Liver (tissue), 8 donors: ENCODE measurements at regions not wholly inside any gene's neighbourhood (a gene's known extent, or its start where the extent isn't known, plus 50 kb on each side); places are given as distances from the start of the nearest gene placed in this dataset.

Source experiments
- DNase-seq: peaks from one replicate; pipeline ENCODE4 v3.0.0-alpha.2; 2017; ENCODE audit warnings: low spot score
- H3K27ac ChIP-seq, 2 donors: one replicate each; pipeline ENCODE4 v1.7.0; 2013; ENCODE audit warnings: inconsistent platforms in 2 of 2, low read length in 2 of 2, control low read depth in 1 of 2, low read depth in 1 of 2, mild to moderate bottlenecking in 1 of 2
- H3K27me3 ChIP-seq, 4 donors: one replicate each; pipeline versions ENCODE4 v1.6.1 to v1.7.0; 2013; ENCODE audit warnings: low read length in 3 of 4, inconsistent platforms in 1 of 4, mild to moderate bottlenecking in 1 of 4, moderate library complexity in 1 of 4; ENCODE audit not compliant: control insufficient read depth in 4 of 4, insufficient read depth in 4 of 4
- H3K36me3 ChIP-seq, 4 donors: one replicate each; pipeline versions ENCODE4 v1.6.1 to v1.7.0; 2013; ENCODE audit warnings: low read length in 3 of 4, mild to moderate bottlenecking in 3 of 4, low read depth in 1 of 4, moderate library complexity in 1 of 4; ENCODE audit not compliant: control insufficient read depth in 4 of 4, insufficient read depth in 3 of 4
- H3K4me1 ChIP-seq, 4 donors: one replicate each; pipeline versions ENCODE4 v1.6.1 to v1.7.0; 2013; ENCODE audit warnings: low read length in 3 of 4, mild to moderate bottlenecking in 3 of 4, moderate library complexity in 1 of 4; ENCODE audit not compliant: control insufficient read depth in 4 of 4, insufficient read depth in 4 of 4
- H3K4me3 ChIP-seq, 3 donors: one replicate each; pipeline versions ENCODE4 v1.6.1 to v1.7.0; 2013; ENCODE audit warnings: low read length in 3 of 3, control low read depth in 1 of 3, low read depth in 1 of 3, mild to moderate bottlenecking in 1 of 3
- H3K9ac ChIP-seq, 2 donors: one replicate each; pipeline ENCODE4 v1.7.0; 2013; ENCODE audit warnings: low read length in 2 of 2, mild to moderate bottlenecking in 2 of 2, moderate library complexity in 2 of 2, control low read depth in 1 of 2, low read depth in 1 of 2
- H3K9me3 ChIP-seq, 4 donors: one replicate each; pipeline versions ENCODE4 v1.6.1 to v1.7.0; 2013; ENCODE audit warnings: low read length in 3 of 4; ENCODE audit not compliant: control insufficient read depth in 4 of 4
- ATF3 ChIP-seq: IDR thresholded peaks from 2 replicates; pipeline ENCODE4 v1.6.1; 2016; ENCODE audit warnings: antibody characterized with exemption
- FOXA1 ChIP-seq: IDR thresholded peaks from 2 replicates; pipeline ENCODE4 v1.6.1; 2016; ENCODE audit warnings: antibody characterized with exemption
- GABPA ChIP-seq, 2 donors: IDR thresholded peaks in 1 of 2; conservative IDR thresholded peaks in 1 of 2; 2 replicates each; pipeline ENCODE4 v1.6.1; 2016; ENCODE audit warnings: antibody characterized with exemption in 2 of 2, mild to moderate bottlenecking in 1 of 2, moderate library complexity in 1 of 2
- NR2F2 ChIP-seq: IDR thresholded peaks from 2 replicates; pipeline ENCODE4 v1.6.1; 2016; ENCODE audit warnings: antibody characterized with exemption
- RAD21 ChIP-seq, 2 donors: IDR thresholded peaks; 2 replicates each; pipeline ENCODE4 v1.6.1; 2016; ENCODE audit warnings: antibody characterized with exemption in 2 of 2, mild to moderate bottlenecking in 2 of 2
- RXRA ChIP-seq, 2 donors: IDR thresholded peaks; 2 replicates each; pipeline ENCODE4 v1.6.1; 2017 to 2018; ENCODE audit warnings: antibody characterized with exemption in 2 of 2, mild to moderate bottlenecking in 1 of 2
- SP1 ChIP-seq: IDR thresholded peaks from 2 replicates; pipeline ENCODE4 v1.6.1; 2018; ENCODE audit warnings: antibody characterized with exemption, mild to moderate bottlenecking
- TAF1 ChIP-seq: conservative IDR thresholded peaks from 2 replicates; pipeline ENCODE4 v1.6.1; 2016; ENCODE audit warnings: antibody characterized with exemption, mild to moderate bottlenecking
- YY1 ChIP-seq: IDR thresholded peaks from 2 replicates; pipeline ENCODE4 v1.6.1; 2016; ENCODE audit warnings: antibody characterized with exemption, mild to moderate bottlenecking
- WGBS: extraction: QIAGEN DNeasy Blood & Tissue Kit; methylation state at CpG from one replicate; pipeline ENCODE4 v1.1.7; 2013; 5-methylcytosine and 5-hydroxymethylcytosine counted together
- TF ChIP-seq, protein P1 (sequence below): IDR thresholded peaks from 2 replicates; pipeline ENCODE4 v1.6.1; 2016; ENCODE audit warnings: antibody characterized with exemption, mild to moderate bottlenecking
- TF ChIP-seq, protein P2 (sequence below): fragments of 150-350 bp; IDR thresholded peaks from 2 replicates; pipeline ENCODE4 v1.5.1; 2017; ENCODE audit warnings: improper control_type of control experiment, low read depth, low read length; ENCODE audit not compliant: missing input control
- TF ChIP-seq, protein P3 (sequence below): IDR thresholded peaks from 2 replicates; pipeline ENCODE4 v1.6.1; 2016; ENCODE audit warnings: antibody characterized with exemption
- donor health status: healthy.
- donor health status: healthy.
- donor health status: healthy.
- donor health status: healthy.
- donor health status: healthy.

GRCh38 chr1:199010933-199011332 is 372.1 kb downstream of the PTPRC start (continued):
- TF ChIP-seq, protein P1, sequence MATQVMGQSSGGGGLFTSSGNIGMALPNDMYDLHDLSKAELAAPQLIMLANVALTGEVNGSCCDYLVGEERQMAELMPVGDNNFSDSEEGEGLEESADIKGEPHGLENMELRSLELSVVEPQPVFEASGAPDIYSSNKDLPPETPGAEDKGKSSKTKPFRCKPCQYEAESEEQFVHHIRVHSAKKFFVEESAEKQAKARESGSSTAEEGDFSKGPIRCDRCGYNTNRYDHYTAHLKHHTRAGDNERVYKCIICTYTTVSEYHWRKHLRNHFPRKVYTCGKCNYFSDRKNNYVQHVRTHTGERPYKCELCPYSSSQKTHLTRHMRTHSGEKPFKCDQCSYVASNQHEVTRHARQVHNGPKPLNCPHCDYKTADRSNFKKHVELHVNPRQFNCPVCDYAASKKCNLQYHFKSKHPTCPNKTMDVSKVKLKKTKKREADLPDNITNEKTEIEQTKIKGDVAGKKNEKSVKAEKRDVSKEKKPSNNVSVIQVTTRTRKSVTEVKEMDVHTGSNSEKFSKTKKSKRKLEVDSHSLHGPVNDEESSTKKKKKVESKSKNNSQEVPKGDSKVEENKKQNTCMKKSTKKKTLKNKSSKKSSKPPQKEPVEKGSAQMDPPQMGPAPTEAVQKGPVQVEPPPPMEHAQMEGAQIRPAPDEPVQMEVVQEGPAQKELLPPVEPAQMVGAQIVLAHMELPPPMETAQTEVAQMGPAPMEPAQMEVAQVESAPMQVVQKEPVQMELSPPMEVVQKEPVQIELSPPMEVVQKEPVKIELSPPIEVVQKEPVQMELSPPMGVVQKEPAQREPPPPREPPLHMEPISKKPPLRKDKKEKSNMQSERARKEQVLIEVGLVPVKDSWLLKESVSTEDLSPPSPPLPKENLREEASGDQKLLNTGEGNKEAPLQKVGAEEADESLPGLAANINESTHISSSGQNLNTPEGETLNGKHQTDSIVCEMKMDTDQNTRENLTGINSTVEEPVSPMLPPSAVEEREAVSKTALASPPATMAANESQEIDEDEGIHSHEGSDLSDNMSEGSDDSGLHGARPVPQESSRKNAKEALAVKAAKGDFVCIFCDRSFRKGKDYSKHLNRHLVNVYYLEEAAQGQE: no peak
- no peak for TF ChIP-seq TAF1

DNA sequence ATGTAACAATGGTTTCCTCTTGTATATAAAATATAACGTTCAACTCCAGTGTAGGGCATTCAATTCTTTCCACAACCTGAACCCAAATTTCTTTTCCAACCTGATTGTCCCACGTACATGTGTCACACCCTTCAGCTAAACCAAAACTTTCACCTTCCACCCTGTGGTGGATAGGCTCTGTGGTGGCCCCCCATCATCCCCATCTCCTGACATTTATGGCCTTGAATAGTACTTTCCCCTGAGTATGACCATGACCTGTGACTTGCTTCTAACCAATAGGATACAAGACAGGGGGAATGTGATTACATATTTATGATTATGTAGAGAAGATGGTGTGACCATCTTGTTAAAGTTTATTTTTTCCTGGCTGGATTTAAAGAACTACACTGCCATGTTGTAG is 377.0 kb downstream of the PTPRC start:
- Histone ChIP-seq H3K27ac (no peak overlapping the region), H3K4me3 (no peak overlapping the region), H3K4me1 (no peaks in the 10 kb centered on the region), H3K27me3 (peaks cover 0 to 5% (median 0%) of the 10 kb centered on the region in 4 donors), H3K36me3 (no peaks in the 10 kb centered on the region), H3K9me3 (no peaks in the 10 kb centered on the region), H3K9ac (no peak overlapping the region)
- TF ChIP-seq YY1: no peak
- no peak for TF ChIP-seq GABPA (IDR thresholded peaks at IDR 0.05 in 1 of 2, conservative IDR thresholded peaks at IDR 0.05 in 1 of 2)
- TF ChIP-seq TAF1: no peak
- DNase-seq: no peak
- WGBS: 85% methylated on average over 2 of the region's 2 CpGs

- WGBS: 92% methylated on average over 2 of the region's 2 CpGs
- H3K9ac ChIP-seq: no peak overlapping the region
- H3K9me3 ChIP-seq: no peaks in the 10 kb centered on the region
- H3K4me1 ChIP-seq: no peaks in the 10 kb centered on the region
- DNase-seq: no peak
- no peaks in the 10 kb centered on the region for H3K36me3 ChIP-seq
- TF ChIP-seq, protein P2, sequence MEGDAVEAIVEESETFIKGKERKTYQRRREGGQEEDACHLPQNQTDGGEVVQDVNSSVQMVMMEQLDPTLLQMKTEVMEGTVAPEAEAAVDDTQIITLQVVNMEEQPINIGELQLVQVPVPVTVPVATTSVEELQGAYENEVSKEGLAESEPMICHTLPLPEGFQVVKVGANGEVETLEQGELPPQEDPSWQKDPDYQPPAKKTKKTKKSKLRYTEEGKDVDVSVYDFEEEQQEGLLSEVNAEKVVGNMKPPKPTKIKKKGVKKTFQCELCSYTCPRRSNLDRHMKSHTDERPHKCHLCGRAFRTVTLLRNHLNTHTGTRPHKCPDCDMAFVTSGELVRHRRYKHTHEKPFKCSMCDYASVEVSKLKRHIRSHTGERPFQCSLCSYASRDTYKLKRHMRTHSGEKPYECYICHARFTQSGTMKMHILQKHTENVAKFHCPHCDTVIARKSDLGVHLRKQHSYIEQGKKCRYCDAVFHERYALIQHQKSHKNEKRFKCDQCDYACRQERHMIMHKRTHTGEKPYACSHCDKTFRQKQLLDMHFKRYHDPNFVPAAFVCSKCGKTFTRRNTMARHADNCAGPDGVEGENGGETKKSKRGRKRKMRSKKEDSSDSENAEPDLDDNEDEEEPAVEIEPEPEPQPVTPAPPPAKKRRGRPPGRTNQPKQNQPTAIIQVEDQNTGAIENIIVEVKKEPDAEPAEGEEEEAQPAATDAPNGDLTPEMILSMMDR: no peak
- TF ChIP-seq YY1 (no peak), FOXA1 (no peak), ATF3 (no peak), SP1 (no peak), RAD21 (IDR thresholded peaks at IDR 0.05) (no peak), RXRA (IDR thresholded peaks at IDR 0.05) (no peak), NR2F2 (no peak)
- TF ChIP-seq, protein P3, sequence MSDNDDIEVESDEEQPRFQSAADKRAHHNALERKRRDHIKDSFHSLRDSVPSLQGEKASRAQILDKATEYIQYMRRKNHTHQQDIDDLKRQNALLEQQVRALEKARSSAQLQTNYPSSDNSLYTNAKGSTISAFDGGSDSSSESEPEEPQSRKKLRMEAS: no peak
- TF ChIP-seq, protein P1: no peak
- H3K27ac ChIP-seq: no peak overlapping the region
- H3K27me3 ChIP-seq: peaks cover 0 to 5% (median 0%) of the 10 kb centered on the region in 4 donors
- H3K4me3 ChIP-seq: no peak overlapping the region
Measured at GRCh38 chr1:199018471-199019135, 379.8 kb downstream of the PTPRC start.
